Stimulated activated CD4-positive, alpha-beta T cell treated with anti-CD3 and anti-CD28 coated beads, Interleukin-1b, Interleukin-23, amount 100 ng/mL, for 1 hour (primary cell): ENCODE measurements at regions not wholly inside any gene's neighbourhood (a gene's known extent, or its start where the extent isn't known, plus 50 kb on each side); places are given as distances from the start of the nearest gene placed in this dataset.
A peak's percentile ranks its signal among the peaks of the same experiment; 100 is the strongest.
"Not testable (repeated sequence)": the region's sequence is repeated elsewhere in the genome, so short reads cannot be mapped to it uniquely, and the experiment has no call there.

ENCODE experiments used
- DNase-seq, 2 donors: peaks; one replicate each; pipeline ENCODE4 v3.0.0-alpha.2; 2020; ENCODE audit warnings: low read depth in 2 of 2

DNA sequence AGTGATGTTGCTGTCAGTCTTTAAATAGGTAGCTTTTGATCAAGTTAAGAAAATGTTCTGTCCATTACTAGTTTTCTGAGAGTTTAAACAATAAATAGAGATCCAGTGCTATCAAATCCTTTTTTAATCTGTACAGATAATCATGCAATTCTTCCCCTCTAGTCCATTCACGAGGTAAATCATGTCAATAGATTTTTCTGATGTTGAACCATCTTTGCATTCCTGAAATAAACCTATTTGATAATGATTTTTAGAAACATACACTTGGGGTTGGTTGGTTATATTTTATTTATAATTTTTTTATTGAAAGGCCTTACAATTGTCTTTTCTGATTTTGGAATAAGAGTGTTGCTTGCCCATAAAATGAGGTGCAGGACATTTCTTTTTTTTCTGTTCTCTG, 95.0 kb downstream of the FAM53A start:
- DNase-seq, result no peak

DNA sequence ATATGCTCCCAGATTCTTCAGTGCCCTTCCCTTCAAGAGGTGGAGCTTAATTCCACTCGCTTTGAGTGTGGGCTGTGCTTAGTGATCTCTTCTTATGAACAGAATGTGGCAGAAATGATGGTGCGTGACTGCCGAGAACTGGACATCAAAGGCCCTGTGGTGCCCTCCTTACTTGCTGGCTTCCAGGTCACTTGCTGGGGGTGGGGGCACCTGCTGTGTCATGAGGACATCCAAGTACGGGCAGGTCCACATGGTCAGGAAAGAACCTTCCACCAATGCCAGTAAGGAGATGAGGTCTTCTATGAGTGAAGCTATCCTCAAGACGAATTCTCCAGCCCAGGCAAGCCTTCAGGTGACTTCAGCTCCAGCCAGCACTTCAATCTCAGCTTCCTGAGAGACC, 95.8 kb downstream of the FAM53A start:
- DNase-seq, result no peak

- no peak for DNase-seq
Observed at GRCh38 chr4:1584498-1584897, 99.6 kb downstream of the FAM53A start.

DNA sequence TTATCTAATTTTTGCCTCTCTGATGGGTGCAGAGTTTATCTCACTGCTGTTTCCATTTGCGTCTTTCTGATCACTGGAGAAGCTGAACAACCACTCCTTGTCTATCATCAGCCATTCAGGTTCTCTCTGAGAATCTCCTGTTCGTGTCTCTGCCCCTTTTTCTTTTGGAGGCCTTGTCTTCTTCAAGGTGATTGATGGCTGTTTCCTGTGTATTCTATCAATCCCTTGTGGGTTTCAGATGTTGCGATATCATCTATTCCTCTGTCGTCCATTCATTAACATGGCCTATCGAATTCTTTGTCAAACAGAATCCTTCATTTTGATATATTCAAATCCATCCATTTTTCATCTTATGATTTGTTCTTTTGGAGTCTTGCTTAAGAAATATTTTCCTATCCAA, 100.3 kb downstream of the FAM53A start:
- no peak for DNase-seq

- no peak for DNase-seq
Observed at GRCh38 chr4:1583051-1583785, 100.9 kb downstream of the FAM53A start.

- no peak for DNase-seq
Observed at GRCh38 chr4:1582227-1582626, 101.9 kb downstream of the FAM53A start.

DNA sequence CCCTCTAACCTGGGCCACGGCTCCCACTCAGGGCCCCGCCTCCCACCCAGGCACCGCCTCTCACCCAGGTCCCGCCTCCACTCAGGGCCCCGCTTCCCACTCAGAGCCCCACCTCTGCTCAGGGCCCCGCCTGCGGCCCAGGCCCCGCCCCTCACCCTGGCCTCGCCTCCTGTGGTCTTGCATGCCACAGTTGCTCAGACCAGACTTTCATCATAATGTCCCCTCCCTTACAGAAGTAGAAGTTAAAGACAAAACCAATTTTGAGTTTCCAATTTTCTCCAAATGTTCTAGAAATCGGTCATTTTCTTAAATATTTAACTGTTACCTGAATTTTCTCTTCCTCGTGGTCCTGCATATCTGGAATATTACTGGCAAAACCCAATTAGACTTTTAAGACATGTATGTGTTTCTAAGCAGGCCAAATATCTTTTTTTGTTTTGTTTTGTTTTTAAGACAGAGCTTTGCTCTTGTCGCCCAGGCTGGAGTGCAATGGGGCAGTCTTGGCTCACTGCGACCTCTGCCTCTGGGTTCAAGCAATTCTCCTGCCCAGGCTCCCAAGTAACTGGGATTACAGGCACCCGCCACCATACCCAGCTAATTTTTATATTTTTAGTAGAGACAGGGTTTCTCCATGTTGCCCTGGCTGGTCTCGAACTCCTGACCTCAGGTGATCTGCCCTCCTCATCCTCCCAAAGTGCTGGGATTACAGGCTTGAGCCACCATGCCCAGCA, 102.8 kb downstream of the FAM53A start:
- DNase-seq, result peak; percentile 68 to 74

DNA sequence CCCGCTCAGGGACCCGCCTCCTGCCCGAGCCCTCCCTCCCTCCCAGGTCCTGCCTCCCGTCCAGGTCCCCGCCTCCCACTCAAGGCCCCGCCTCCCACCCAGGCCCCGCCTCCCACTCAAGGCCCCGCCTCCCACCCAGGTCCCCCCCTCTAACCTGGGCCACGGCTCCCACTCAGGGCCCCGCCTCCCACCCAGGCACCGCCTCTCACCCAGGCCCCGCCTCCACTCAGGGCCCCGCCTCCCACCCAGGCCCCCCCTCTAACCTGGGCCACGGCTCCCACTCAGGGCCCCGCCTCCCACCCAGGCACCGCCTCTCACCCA, 103.5 kb downstream of the FAM53A start:
- not testable (repeated sequence) for DNase-seq

GRCh38 chr4:1579901-1580691, 104.0 kb downstream of the FAM53A start:
- peak; percentile 88 to 94 for DNase-seq

DNA sequence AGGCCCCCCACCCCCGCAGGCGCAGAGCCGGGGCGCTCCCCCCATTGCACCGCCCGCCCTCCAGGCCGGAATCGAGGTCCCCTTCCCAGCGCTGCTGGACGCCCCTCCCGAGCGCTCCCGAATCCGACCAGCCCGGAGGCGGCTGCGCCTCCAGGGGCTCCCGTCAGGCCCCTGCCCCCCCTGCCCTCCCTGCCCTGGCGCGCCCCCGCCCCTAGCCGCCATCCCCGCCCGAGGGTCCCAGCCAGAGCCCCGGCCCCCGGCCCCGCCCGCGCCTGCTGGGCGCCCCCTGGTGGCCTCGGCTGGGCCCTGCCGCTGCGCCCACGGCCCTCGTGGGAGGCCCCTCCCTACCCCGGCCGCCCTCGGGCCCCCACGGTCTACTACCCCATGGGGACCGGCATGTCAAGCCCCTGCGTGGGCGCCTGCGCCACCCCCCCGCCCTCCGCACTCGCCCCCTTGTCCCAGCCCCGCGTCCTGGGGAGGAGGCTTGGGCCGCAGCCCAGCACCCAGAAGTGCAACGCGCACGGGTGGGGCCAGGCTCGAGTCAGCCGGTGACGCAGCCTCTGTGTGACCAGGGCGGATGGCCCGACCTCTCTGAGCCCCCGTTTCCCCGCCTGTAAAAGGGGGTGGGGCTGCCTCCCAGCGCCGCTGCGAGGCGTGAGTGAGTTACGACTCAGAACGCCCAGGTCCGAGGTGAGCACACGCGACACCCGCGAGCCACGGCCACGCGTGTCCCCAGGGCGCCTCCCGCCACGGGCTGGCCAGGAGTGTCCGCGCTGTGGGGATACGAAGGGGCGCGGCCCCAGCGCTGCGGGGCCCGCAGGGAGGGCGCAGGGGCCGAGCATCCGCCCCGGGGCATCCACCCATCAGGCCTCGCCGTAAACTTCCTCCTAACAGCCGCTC, 104.9 kb downstream of the FAM53A start:
- peak; percentile 42 to 52 for DNase-seq

- DNase-seq, result no peak
Observed at GRCh38 chr4:1578251-1578773, 105.8 kb downstream of the FAM53A start.

DNA sequence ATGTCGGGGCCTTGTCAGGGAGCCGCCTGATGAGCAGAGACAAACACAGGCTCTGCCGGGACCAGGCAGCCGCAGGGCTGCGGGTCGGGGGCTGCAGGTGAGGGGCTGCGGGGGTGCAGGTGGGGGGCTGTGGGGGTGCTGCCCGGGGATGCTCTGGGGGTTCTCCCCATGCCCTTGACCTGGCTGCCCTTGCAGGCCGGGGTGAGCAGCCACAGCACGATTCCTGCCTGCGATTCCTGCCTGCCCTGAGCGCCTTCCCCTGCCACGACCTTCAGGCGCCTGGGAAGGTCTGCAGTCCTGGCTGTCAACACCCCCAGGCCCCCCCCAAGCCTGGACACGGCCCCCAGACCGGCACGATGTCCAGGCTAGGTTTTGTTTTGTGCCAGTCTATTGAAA, 106.3 kb downstream of the FAM53A start:
- DNase-seq, result no peak

- no peak for DNase-seq
Observed at GRCh38 chr4:1576961-1577821, 106.9 kb downstream of the FAM53A start.

DNA sequence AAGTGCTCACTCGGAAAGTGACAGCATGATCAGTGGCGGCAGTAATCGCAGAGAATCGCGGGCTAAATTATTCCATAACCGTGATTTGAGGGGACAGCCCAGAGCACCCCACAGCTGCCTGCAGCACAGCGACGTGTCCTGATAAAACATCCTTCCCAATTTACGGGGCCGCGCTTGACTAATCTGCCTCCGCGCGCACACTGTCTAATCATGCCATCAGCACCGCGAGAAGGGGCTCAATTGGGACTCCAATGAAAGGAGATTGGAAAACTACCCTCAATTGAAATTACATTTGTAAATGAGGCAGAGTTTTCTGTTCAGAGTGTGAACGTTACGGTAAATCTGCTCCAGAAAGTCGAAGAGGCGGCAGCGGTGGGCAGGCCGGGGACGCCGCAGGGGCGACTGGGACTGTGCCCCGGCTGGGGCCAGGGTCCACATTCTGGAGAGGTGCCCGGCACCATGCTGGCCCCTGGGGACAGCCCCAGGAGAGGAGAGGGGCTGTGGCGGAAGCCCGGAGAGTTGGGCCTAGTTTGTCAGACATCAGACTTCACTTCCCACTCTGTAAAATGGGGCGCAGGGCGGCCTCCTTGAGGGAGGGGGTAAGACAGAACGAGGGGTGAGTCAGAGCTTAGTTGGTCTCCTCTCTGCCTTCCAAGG, 107.7 kb downstream of the FAM53A start:
- no peak for DNase-seq

DNA sequence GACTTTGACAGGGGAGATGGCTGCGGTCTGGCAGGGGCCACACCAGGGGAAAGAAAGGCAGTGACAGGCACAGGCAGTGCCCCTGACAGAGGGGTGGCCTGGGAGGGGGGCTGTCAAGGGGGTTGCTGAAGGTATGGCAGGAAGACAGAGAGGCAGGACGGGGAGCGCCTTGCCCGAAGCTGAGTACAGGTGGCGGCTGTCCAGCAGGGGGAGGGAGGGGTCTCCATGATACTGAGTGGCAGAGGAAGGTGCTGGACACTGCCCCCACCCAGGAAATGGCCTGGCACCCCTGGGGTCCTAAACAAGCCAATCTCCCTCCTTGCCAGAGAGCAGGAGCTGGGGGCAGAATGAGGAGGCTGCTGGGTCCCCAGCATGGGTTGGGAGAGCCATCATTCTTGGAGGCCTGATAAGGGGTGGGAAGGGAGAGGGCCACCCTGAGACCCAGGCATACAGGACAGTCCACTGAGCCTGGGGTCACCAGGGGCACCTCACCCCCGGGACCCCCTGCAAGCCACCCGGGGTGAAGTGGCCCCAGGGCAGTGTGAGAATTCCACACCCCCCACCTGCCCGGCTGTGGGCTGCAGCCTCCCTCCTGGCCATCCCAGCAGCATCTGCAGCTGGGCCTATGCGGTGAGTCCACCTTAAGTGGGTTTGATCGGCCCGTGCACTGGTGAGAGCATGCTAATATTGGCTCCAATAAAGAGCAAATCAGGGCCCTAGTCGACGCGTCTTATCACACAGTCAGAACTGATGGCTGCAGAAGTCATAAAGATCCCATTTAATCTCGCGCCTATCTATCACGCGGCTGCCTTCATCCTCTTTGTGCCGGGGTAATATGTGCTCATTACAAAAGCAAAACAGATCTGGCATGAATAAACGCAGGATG, 108.5 kb downstream of the FAM53A start:
- DNase-seq, result no peak

DNA sequence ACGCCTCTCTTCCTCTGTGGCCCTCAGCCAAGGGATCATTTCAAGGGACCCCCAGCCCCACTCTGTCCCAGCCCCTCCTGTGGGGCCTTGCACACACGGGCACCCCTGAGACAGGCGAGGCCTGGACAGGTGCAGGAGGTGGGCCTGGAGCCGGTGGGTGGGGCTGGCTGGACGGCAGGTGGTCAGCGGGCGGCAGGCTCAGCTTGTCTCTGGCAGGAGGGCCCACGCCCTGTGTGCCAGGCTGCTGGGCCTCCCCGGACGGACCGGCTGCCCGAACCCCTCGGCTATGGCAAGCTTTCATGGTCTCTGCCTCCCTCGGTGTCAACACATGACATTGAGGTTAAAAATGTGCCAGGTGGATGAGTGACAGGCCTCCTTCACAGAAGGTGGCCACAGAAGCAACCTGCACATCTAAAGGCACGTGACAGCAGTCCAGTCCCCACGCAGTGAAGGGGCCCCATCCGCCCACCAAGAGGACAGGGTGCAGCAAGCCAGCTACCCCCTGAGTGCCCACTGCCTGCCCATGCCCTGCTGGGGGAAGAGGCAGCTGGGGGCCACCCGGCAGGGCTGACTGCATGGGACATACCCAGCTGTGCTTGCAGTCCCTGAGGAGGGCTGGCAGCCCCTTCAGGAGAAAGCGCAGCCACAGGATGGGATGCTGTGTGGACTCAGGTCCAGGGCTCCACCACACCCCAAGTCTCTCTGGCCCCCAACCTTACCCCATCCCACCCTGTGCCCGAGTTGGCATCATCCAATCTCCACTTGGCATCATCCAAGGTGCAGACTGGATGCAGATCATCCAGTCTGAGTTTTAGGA, 109.3 kb downstream of the FAM53A start:
- DNase-seq, result no peak

GRCh38 chr4:1573830-1574459, 110.2 kb downstream of the FAM53A start:
- DNase-seq, result no peak
